Right lobe of liver (tissue), 6 donors: ENCODE measurements at regions not wholly inside any gene's neighbourhood (a gene's known extent, or its start where the extent isn't known, plus 50 kb on each side); places are given as distances from the start of the nearest gene placed in this dataset.

Source experiments
- ATAC-seq, 4 donors: fragments of 200-7000 bp; cut with Tn5 transposase; one replicate each; pipeline ENCODE4 v1.9.1; 2020; ENCODE audit warnings: mild to moderate bottlenecking in 4 of 4, moderate library complexity in 4 of 4
- DNase-seq, 3 donors: peaks; one replicate each; pipeline ENCODE4 v3.0.0-alpha.2; 2020
- H3K27ac ChIP-seq, 3 donors: fragments of 200-600 bp; one replicate each; pipeline ENCODE4 v1.8.0; 2022
- H3K27me3 ChIP-seq, 2 donors: fragments of 200-600 bp; one replicate each; pipeline ENCODE4 v1.8.0; 2022
- H3K36me3 ChIP-seq, 4 donors: fragments of 200-600 bp; sonication (generic) in 1 of 4; one replicate each; pipeline versions ENCODE4 v1.5.1 to v1.8.0; 2017 to 2022; ENCODE audit warnings: control low read depth in 1 of 4
- H3K4me1 ChIP-seq, 4 donors: fragments of 200-600 bp; sonication (generic) in 1 of 4; one replicate each; pipeline versions ENCODE4 v1.5.1 to v1.8.0; 2017 to 2022; ENCODE audit warnings: control low read depth in 1 of 4
- H3K4me3 ChIP-seq, 3 donors: fragments of 200-600 bp; one replicate each; pipeline ENCODE4 v1.8.0; 2022
- H3K9me3 ChIP-seq, 4 donors: fragments of 200-600 bp; sonication (generic) in 1 of 4; one replicate each; pipeline versions ENCODE4 v1.5.1 to v1.8.0; 2017 to 2022; ENCODE audit warnings: control low read depth in 1 of 4
- POLR2A ChIP-seq: fragments of 450-650 bp; IDR thresholded peaks from one replicate; pipeline ENCODE4 v1.6.1; 2017; ENCODE audit warnings: antibody characterized with exemption, mild to moderate bottlenecking
- WGBS: methylation state at CpG from one replicate; pipeline ENCODE4 v1.1.6; 2018; ENCODE audit warnings: low coverage, low lambda C conversion rate; ENCODE audit not compliant: insufficient coverage; ENCODE audit errors: missing lambda C conversion rate; 5-methylcytosine and 5-hydroxymethylcytosine counted together
- intact Hi-C, 2 donors: fragments of 100-400 bp; cut with DNase I; formaldehyde crosslinking; loops; one replicate each; pipeline versions ENCODE4 v1.11.2 to v1.14.1; 2022
- TF ChIP-seq, protein P1 (sequence below), 4 donors: fragments of 200-600 bp in 3 of 4; fragments of 450-650 bp in 1 of 4; IDR thresholded peaks; one replicate each; pipeline versions ENCODE4 v1.5.1 to v1.8.0; 2016 to 2022; ENCODE audit warnings: antibody characterized with exemption in 4 of 4, mild to moderate bottlenecking in 2 of 4
- donor health status: DM: no; HTN: yes; CAD: no.
- donor health status: DM: no; HTN: no; CAD: no.
- donor health status: DM: no; HTN: no; CAD: no.
- donor health status: DM: no; HTN: yes; CAD: no.
- donor health status: DM: no; HTN: yes; CAD: no.

DNA sequence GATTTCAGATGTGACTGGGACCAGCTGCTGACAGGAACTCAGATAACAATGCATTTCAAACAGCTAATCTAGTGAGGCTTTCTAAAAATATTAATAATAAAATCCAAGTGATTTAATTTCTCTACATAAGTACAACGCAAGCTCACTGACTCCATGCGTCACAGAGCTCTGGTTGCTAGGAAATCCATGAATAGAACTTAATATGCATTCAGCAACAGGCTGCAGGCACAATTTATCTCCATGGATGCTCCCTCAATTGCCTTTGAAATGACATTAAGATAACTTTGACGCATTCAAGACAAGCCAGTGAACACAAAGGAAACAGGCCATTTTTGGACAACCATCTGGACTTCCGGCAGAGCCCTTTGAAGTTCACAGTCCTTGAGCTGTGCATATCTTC, 118.7 kb upstream of the COL1A2 start:
- DNase-seq (no peak), ATAC-seq (no peak)
- no peaks in the 10 kb centered on the region for H3K36me3 ChIP-seq
- 46% methylated on average over 4 of the region's 4 CpGs for WGBS
- intact Hi-C loops, result no loop called here
- H3K4me1 ChIP-seq, result no peaks in the 10 kb centered on the region
- no peak overlapping the region for H3K27ac ChIP-seq
- TF ChIP-seq, protein P1, sequence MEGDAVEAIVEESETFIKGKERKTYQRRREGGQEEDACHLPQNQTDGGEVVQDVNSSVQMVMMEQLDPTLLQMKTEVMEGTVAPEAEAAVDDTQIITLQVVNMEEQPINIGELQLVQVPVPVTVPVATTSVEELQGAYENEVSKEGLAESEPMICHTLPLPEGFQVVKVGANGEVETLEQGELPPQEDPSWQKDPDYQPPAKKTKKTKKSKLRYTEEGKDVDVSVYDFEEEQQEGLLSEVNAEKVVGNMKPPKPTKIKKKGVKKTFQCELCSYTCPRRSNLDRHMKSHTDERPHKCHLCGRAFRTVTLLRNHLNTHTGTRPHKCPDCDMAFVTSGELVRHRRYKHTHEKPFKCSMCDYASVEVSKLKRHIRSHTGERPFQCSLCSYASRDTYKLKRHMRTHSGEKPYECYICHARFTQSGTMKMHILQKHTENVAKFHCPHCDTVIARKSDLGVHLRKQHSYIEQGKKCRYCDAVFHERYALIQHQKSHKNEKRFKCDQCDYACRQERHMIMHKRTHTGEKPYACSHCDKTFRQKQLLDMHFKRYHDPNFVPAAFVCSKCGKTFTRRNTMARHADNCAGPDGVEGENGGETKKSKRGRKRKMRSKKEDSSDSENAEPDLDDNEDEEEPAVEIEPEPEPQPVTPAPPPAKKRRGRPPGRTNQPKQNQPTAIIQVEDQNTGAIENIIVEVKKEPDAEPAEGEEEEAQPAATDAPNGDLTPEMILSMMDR (IDR thresholded peaks at IDR 0.05), result no peak
- TF ChIP-seq POLR2A, result no peak
- H3K9me3 ChIP-seq, result no peaks in the 10 kb centered on the region
- H3K4me3 ChIP-seq, result no peak overlapping the region
- H3K27me3 ChIP-seq, result no peaks in the 10 kb centered on the region

DNA sequence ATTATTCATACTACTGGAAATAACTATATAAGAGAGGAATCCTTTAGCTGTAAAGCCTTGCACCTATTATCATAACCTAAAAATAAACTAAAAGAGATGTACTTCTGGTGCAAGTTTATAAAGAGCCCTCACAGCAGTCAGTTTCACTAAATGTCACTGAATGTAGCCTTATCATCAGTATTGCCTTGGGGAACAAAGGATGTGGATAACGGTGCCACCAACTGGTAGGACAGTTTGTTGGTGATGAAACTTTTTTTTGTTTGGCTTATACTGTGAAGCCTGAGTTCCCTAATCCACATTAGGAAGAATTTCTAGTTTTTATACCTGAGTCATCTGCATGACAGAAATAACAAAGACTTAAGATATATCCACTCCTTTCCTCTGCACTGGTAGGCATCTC, 117.9 kb upstream of the COL1A2 start:
- H3K4me3 ChIP-seq, result no peak overlapping the region
- intact Hi-C loops, result no loop called here
- WGBS, result 5% methylated on average over 1 of the region's 1 CpG
- ATAC-seq, result peak in 3 of 4 donors; percentile 36 to 59 (median 55)
- H3K27me3 ChIP-seq, result no peaks in the 10 kb centered on the region
- H3K36me3 ChIP-seq, result no peaks in the 10 kb centered on the region
- H3K27ac ChIP-seq, result no peak overlapping the region
- TF ChIP-seq, protein P1 (IDR thresholded peaks at IDR 0.05), result peak in 3 of 4 donors; percentile 18 to 36 (median 26)
- no peak for TF ChIP-seq POLR2A
- DNase-seq, result no peak
- H3K4me1 ChIP-seq, result no peaks in the 10 kb centered on the region
- H3K9me3 ChIP-seq, result no peaks in the 10 kb centered on the region

DNA sequence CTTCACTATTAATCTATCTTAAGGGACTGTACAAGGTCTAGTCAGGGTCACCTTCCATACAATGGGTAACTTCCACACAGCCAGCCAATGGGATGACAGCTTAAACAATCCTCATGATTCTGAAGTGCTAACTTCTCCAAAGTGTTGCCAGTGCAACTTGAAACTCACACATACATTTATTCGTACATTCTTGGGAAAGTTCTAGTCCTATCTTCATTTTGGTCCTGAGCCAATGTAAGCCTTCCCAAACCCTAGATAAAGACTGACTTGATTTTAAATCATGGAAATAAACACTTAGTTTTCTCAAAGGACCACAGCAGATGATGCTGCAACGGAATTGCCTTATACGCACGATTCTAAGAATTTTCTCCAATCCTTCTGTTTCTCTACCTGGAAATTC, 117.5 kb upstream of the COL1A2 start:
- DNase-seq (no peak), ATAC-seq (no peak)
- Histone ChIP-seq H3K9me3 (no peaks in the 10 kb centered on the region), H3K27me3 (no peaks in the 10 kb centered on the region), H3K4me1 (no peaks in the 10 kb centered on the region), H3K27ac (no peak overlapping the region), H3K4me3 (no peak overlapping the region), H3K36me3 (no peaks in the 10 kb centered on the region)
- intact Hi-C loops, result no loop called here
- 74% methylated on average over 4 of the region's 4 CpGs for WGBS
- TF ChIP-seq POLR2A, result no peak

DNA sequence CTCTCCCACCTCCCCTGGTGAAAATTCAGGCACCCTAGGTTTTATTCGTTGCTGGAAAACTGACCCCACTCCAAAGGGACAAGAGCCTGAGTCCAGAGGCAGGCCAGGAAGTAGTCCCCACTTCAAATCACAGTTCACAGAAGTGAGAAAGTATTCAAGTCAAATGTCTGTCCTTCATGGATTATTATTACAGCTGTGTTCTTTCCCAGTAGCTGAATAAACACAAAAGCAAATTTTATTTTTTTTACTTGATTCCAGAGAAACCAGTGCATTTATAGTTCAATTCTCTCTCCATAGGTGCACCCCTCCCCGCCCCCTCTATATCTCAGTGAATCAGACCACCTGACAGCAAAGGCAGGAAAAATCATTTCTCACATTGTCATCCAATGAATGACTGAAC, 113.8 kb upstream of the COL1A2 start:
- ATAC-seq (no peak), DNase-seq (no peak)
- Histone ChIP-seq H3K4me1 (no peaks in the 10 kb centered on the region), H3K36me3 (no peaks in the 10 kb centered on the region), H3K4me3 (no peak overlapping the region), H3K27me3 (no peaks in the 10 kb centered on the region), H3K9me3 (no peaks in the 10 kb centered on the region), H3K27ac (no peak overlapping the region)
- TF ChIP-seq, protein P1 (IDR thresholded peaks at IDR 0.05), result no peak
- no peak for TF ChIP-seq POLR2A
- intact Hi-C loops, result no loop called here
- WGBS, result 22% methylated on average over 2 of the region's 2 CpGs

DNA sequence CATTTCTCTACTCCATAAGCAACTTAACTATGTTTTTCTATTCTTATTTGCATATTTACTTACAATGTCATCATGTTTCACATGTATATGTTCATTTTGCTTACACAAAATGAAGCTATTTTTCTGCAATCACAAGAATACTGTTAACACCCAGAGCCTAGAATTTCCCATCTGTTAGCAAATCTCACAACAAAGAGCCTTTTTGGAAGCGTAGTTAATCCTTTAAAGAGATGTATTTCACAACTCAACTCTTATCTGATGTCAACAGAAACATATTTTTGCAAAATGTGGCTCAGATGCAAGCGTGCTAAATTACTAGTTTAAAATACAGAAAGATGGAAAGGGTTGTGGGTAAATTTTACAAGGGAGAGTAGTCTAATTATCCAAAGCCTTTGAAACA, 110.6 kb upstream of the COL1A2 start:
- Histone ChIP-seq H3K4me1 (no peaks in the 10 kb centered on the region), H3K27ac (no peak overlapping the region), H3K36me3 (no peaks in the 10 kb centered on the region), H3K9me3 (no peaks in the 10 kb centered on the region), H3K4me3 (no peak overlapping the region), H3K27me3 (no peaks in the 10 kb centered on the region)
- TF ChIP-seq, protein P1 (IDR thresholded peaks at IDR 0.05), result no peak
- no peak for TF ChIP-seq POLR2A
- ATAC-seq (no peak), DNase-seq (no peak)
- intact Hi-C loops, result no loop called here
- 38% methylated on average over 2 of the region's 2 CpGs for WGBS
